GM23248 (cell line): ENCODE measurements at regions not wholly inside any gene's neighbourhood (a gene's known extent, or its start where the extent isn't known, plus 50 kb on each side); places are given as distances from the start of the nearest gene placed in this dataset.

Source experiments
- DNase-seq: peaks from one replicate; pipeline ENCODE4 v3.0.0-alpha.2; 2015
- H2AFZ ChIP-seq: fragments of 200-600 bp; sonication (generic); 2 replicates; pipeline ENCODE4 v1.6.1; 2016; ENCODE audit warnings: antibody characterized with exemption
- H3F3A ChIP-seq: fragments of 200-600 bp; sonication (generic); 2 replicates; pipeline ENCODE4 v1.6.1; 2016; ENCODE audit warnings: mild to moderate bottlenecking, antibody characterized with exemption, mixed run types; ENCODE audit not compliant: insufficient read depth
- H3K27ac ChIP-seq: fragments of 200-600 bp; sonication (generic); 2 replicates; pipeline ENCODE4 v1.5.1; 2016; ENCODE audit warnings: mild to moderate bottlenecking
- H3K27me3 ChIP-seq: fragments of 200-600 bp; sonication (generic); replicated peaks from 2 replicates; pipeline ENCODE4 v1.6.1; 2016; ENCODE audit warnings: mild to moderate bottlenecking; ENCODE audit not compliant: insufficient read depth
- H3K36me3 ChIP-seq: fragments of 200-600 bp; sonication (generic); 2 replicates; pipeline ENCODE4 v1.6.1; 2016; ENCODE audit warnings: low read depth, mild to moderate bottlenecking
- H3K4me1 ChIP-seq: fragments of 200-600 bp; sonication (generic); 2 replicates; pipeline ENCODE4 v1.6.1; 2016; ENCODE audit warnings: mild to moderate bottlenecking; ENCODE audit not compliant: insufficient read depth
- H3K4me2 ChIP-seq: fragments of 200-600 bp; sonication (generic); one replicate; pipeline ENCODE4 v1.6.1; 2016; ENCODE audit warnings: mild to moderate bottlenecking; ENCODE audit not compliant: unreplicated experiment
- H3K4me3 ChIP-seq: fragments of 200-600 bp; sonication (generic); 2 replicates; pipeline ENCODE4 v1.5.1; 2016; ENCODE audit warnings: mild to moderate bottlenecking
- H3K79me2 ChIP-seq: fragments of 200-600 bp; sonication (generic); 2 replicates; pipeline ENCODE4 v1.6.1; 2016; ENCODE audit warnings: mild to moderate bottlenecking; ENCODE audit not compliant: insufficient read depth
- H3K9ac ChIP-seq: fragments of 200-600 bp; sonication (generic); 2 replicates; pipeline ENCODE4 v1.6.1; 2016; ENCODE audit warnings: mild to moderate bottlenecking
- H3K9me2 ChIP-seq: fragments of 200-600 bp; sonication (generic); 2 replicates; pipeline ENCODE4 v1.6.1; 2016; ENCODE audit warnings: mixed run types, mild to moderate bottlenecking, moderate library complexity; ENCODE audit not compliant: insufficient read depth
- H3K9me3 ChIP-seq: fragments of 200-600 bp; sonication (generic); one replicate; pipeline ENCODE4 v1.6.1; 2017; ENCODE audit warnings: low read depth
- H4K20me1 ChIP-seq: fragments of 200-600 bp; sonication (generic); 2 replicates; pipeline ENCODE4 v1.6.0; 2016; ENCODE audit not compliant: insufficient read depth
- EZH2 ChIP-seq: fragments of 200-600 bp; sonication (generic); IDR thresholded peaks from 2 replicates; pipeline ENCODE4 v1.6.1; 2018; ENCODE audit warnings: antibody characterized with exemption, mild to moderate bottlenecking; ENCODE audit not compliant: insufficient read depth, poor library complexity, severe bottlenecking
- EZH2phosphoT487 ChIP-seq: fragments of 200-600 bp; sonication (generic); IDR thresholded peaks from 2 replicates; pipeline ENCODE4 v1.6.1; 2018; ENCODE audit warnings: antibody characterized with exemption, moderate library complexity, mild to moderate bottlenecking, low read depth; ENCODE audit not compliant: insufficient read depth
- WGBS, 2 experiments: methylation state at CpG; one replicate each; pipeline ENCODE4 v1.1.6; 2015 to 2017; ENCODE audit warnings: low lambda C conversion rate in 2 of 2, low coverage in 1 of 2; ENCODE audit errors: missing lambda C conversion rate in 2 of 2; 5-methylcytosine and 5-hydroxymethylcytosine counted together
- in situ Hi-C: fragments of 300-500 bp; cut with MboI; formaldehyde crosslinking; loops from 2 replicates; pipeline ENCODE4 v1.15.0; 2020

- Histone ChIP-seq H3K9me2 (no peaks in the 10 kb centered on the region), H2AFZ (no peak overlapping the region), H3K27me3 (no peaks in the 10 kb centered on the region), H3K27ac (no peak overlapping the region), H3K36me3 (no peaks in the 10 kb centered on the region), H3K4me2 (no peak overlapping the region), H4K20me1 (no peaks in the 10 kb centered on the region), H3K9ac (no peak overlapping the region), H3K4me1 (no peaks in the 10 kb centered on the region), H3K9me3 (no peaks in the 10 kb centered on the region), H3K79me2 (no peaks in the 10 kb centered on the region), H3F3A (no peaks in the 10 kb centered on the region), H3K4me3 (no peak overlapping the region)
- WGBS, 2 experiments: 9 to 23% methylated on average over 2 of the region's 2 CpGs
- TF ChIP-seq EZH2phosphoT487 (no peak), EZH2 (no peak)
- in situ Hi-C loops: no loop called here
- DNase-seq: no peak
Observed at GRCh38 chr2:34736482-34736881, 1137.4 kb upstream of the FAM98A start.

- H3K36me3 ChIP-seq: no peaks in the 10 kb centered on the region
- TF ChIP-seq EZH2phosphoT487: no peak
- TF ChIP-seq EZH2: no peak
- H3K9ac ChIP-seq: no peak overlapping the region
- H3K79me2 ChIP-seq: no peaks in the 10 kb centered on the region
- DNase-seq: no peak
- H3F3A ChIP-seq: no peaks in the 10 kb centered on the region
- no peaks in the 10 kb centered on the region for H3K9me3 ChIP-seq
- no peaks in the 10 kb centered on the region for H3K4me1 ChIP-seq
- in situ Hi-C loops: no loop called here
- no peak overlapping the region for H3K27ac ChIP-seq
- H3K9me2 ChIP-seq: no peaks in the 10 kb centered on the region
- no peaks in the 10 kb centered on the region for H3K27me3 ChIP-seq
- H3K4me3 ChIP-seq: no peak overlapping the region
- H2AFZ ChIP-seq: no peak overlapping the region
- H4K20me1 ChIP-seq: no peaks in the 10 kb centered on the region
- H3K4me2 ChIP-seq: no peak overlapping the region
Observed at GRCh38 chr2:34734662-34735061, 1135.6 kb upstream of the FAM98A start.

- H3K4me3 ChIP-seq: no peak overlapping the region
- no peak overlapping the region for H2AFZ ChIP-seq
- no peaks in the 10 kb centered on the region for H3K36me3 ChIP-seq
- no peaks in the 10 kb centered on the region for H3K27me3 ChIP-seq
- DNase-seq: no peak
- no peak for TF ChIP-seq EZH2
- TF ChIP-seq EZH2phosphoT487: no peak
- WGBS, 2 experiments: 3 to 4% methylated on average over 1 of the region's 1 CpG
- H3K9ac ChIP-seq: no peak overlapping the region
- no peaks in the 10 kb centered on the region for H3K9me3 ChIP-seq
- in situ Hi-C loops: no loop called here
- H3K9me2 ChIP-seq: no peaks in the 10 kb centered on the region
- H3K27ac ChIP-seq: no peak overlapping the region
- H4K20me1 ChIP-seq: no peaks in the 10 kb centered on the region
- no peak overlapping the region for H3K4me2 ChIP-seq
- H3F3A ChIP-seq: no peaks in the 10 kb centered on the region
- no peaks in the 10 kb centered on the region for H3K79me2 ChIP-seq
- no peaks in the 10 kb centered on the region for H3K4me1 ChIP-seq
Observed at GRCh38 chr2:34734042-34734441, 1134.9 kb upstream of the FAM98A start.

GRCh38 chr2:34731292-34731691 is 1132.2 kb upstream of the FAM98A start:
- H3K4me3 ChIP-seq: no peak overlapping the region
- H3K27me3 ChIP-seq: no peaks in the 10 kb centered on the region
- H3K27ac ChIP-seq: no peak overlapping the region
- H2AFZ ChIP-seq: no peak overlapping the region
- no peaks in the 10 kb centered on the region for H4K20me1 ChIP-seq
- no peak for DNase-seq
- no peaks in the 10 kb centered on the region for H3K9me2 ChIP-seq
- H3K36me3 ChIP-seq: no peaks in the 10 kb centered on the region
- no peaks in the 10 kb centered on the region for H3F3A ChIP-seq
- H3K79me2 ChIP-seq: no peaks in the 10 kb centered on the region
- in situ Hi-C loops: no loop called here
- no peak overlapping the region for H3K9ac ChIP-seq
- no peak overlapping the region for H3K4me2 ChIP-seq
- 23 to 28% methylated on average over 2 of the region's 2 CpGs for WGBS, 2 experiments
- TF ChIP-seq EZH2 (no peak), EZH2phosphoT487 (no peak)
- no peaks in the 10 kb centered on the region for H3K9me3 ChIP-seq
- no peaks in the 10 kb centered on the region for H3K4me1 ChIP-seq

GRCh38 chr2:34729845-34730244 is 1130.7 kb upstream of the FAM98A start:
- Histone ChIP-seq H3K9ac (no peak overlapping the region), H3K36me3 (no peaks in the 10 kb centered on the region), H3K27me3 (no peaks in the 10 kb centered on the region), H3K4me1 (no peaks in the 10 kb centered on the region), H3K79me2 (no peaks in the 10 kb centered on the region), H3K4me2 (no peak overlapping the region), H4K20me1 (no peaks in the 10 kb centered on the region), H3K9me3 (no peaks in the 10 kb centered on the region), H3K4me3 (no peak overlapping the region), H3K9me2 (no peaks in the 10 kb centered on the region), H2AFZ (no peak overlapping the region), H3K27ac (no peak overlapping the region), H3F3A (no peaks in the 10 kb centered on the region)
- 0 to 4% methylated on average over 2 of the region's 2 CpGs for WGBS, 2 experiments
- no peak for TF ChIP-seq EZH2phosphoT487
- TF ChIP-seq EZH2: no peak
- DNase-seq: no peak
- in situ Hi-C loops: no loop called here
